ENCODE measurements at regions not wholly inside any gene's neighbourhood (a gene's known extent, or its start where the extent isn't known, plus 50 kb on each side); places are given as distances from the start of the nearest gene placed in this dataset.

GRCh38 chr6:78093906-78094305 lies 441.1 kb downstream of the MEI4 start:
- TF ChIP-seq, protein P1, sequence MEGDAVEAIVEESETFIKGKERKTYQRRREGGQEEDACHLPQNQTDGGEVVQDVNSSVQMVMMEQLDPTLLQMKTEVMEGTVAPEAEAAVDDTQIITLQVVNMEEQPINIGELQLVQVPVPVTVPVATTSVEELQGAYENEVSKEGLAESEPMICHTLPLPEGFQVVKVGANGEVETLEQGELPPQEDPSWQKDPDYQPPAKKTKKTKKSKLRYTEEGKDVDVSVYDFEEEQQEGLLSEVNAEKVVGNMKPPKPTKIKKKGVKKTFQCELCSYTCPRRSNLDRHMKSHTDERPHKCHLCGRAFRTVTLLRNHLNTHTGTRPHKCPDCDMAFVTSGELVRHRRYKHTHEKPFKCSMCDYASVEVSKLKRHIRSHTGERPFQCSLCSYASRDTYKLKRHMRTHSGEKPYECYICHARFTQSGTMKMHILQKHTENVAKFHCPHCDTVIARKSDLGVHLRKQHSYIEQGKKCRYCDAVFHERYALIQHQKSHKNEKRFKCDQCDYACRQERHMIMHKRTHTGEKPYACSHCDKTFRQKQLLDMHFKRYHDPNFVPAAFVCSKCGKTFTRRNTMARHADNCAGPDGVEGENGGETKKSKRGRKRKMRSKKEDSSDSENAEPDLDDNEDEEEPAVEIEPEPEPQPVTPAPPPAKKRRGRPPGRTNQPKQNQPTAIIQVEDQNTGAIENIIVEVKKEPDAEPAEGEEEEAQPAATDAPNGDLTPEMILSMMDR (IDR thresholded peaks at IDR 0.05) = no peak
- TF ChIP-seq POLR2AphosphoS5 (IDR thresholded peaks at IDR 0.05; ENCODE audit: low read depth, low read length) (no peak), SIN3A (IDR thresholded peaks at IDR 0.05; ENCODE audit: borderline replicate concordance, insufficient read depth, low read depth, low read length) (no peak)

Measured in Panc1 (cell line).